Lower leg skin (tissue), 3 donors: ENCODE measurements at regions not wholly inside any gene's neighbourhood (a gene's known extent, or its start where the extent isn't known, plus 50 kb on each side); places are given as distances from the start of the nearest gene placed in this dataset.
"Not testable (repeated sequence)": the region's sequence is repeated elsewhere in the genome, so short reads cannot be mapped to it uniquely, and the experiment has no call there.

Source experiments
- POLR2A ChIP-seq, 2 donors: fragments of 450-650 bp; IDR thresholded peaks; one replicate each; pipeline ENCODE4 v1.6.1; 2016 to 2017; ENCODE audit warnings: antibody characterized with exemption in 2 of 2, mild to moderate bottlenecking in 1 of 2, moderate library complexity in 1 of 2
- TF ChIP-seq, protein P1 (sequence below), 3 donors: fragments of 450-650 bp; IDR thresholded peaks; one replicate each; pipeline ENCODE4 v1.5.1; 2016; ENCODE audit warnings: antibody characterized with exemption in 3 of 3, mild to moderate bottlenecking in 3 of 3, moderate library complexity in 2 of 3

DNA sequence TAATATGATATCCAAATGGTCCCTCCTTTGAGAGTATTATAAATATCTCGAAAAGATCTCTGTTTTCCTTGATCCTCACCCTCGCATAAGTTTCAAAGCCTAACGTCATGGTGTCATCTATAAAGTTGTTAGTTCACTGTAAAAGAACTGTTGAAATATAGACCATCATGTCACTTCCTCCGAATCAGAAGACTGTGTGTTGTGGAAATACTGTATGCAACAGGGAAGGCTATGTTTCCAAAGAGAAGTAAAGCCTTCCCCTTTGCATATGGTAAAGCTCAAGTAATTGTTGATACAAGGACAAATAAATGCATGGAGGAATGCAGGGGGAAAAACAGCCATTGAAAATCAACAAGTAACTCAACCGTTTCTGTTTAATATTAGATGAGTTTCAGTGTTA is 125.9 kb downstream of the ZNF365 start:
- TF ChIP-seq, protein P1, sequence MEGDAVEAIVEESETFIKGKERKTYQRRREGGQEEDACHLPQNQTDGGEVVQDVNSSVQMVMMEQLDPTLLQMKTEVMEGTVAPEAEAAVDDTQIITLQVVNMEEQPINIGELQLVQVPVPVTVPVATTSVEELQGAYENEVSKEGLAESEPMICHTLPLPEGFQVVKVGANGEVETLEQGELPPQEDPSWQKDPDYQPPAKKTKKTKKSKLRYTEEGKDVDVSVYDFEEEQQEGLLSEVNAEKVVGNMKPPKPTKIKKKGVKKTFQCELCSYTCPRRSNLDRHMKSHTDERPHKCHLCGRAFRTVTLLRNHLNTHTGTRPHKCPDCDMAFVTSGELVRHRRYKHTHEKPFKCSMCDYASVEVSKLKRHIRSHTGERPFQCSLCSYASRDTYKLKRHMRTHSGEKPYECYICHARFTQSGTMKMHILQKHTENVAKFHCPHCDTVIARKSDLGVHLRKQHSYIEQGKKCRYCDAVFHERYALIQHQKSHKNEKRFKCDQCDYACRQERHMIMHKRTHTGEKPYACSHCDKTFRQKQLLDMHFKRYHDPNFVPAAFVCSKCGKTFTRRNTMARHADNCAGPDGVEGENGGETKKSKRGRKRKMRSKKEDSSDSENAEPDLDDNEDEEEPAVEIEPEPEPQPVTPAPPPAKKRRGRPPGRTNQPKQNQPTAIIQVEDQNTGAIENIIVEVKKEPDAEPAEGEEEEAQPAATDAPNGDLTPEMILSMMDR (IDR thresholded peaks at IDR 0.05): not testable (repeated sequence)
- not testable (repeated sequence) for TF ChIP-seq POLR2A (IDR thresholded peaks at IDR 0.05)
